ENCODE measurements at regions not wholly inside any gene's neighbourhood (a gene's known extent, or its start where the extent isn't known, plus 50 kb on each side); places are given as distances from the start of the nearest gene placed in this dataset.

- H3K79me1 ChIP-seq (ENCODE audit: insufficient read depth, low read depth, low read length, poor library complexity, severe bottlenecking) = no peaks in the 10 kb centered on the region
- no peak overlapping the region for H4K91ac ChIP-seq (ENCODE audit: insufficient read length, low read depth, low read length)
- H3K4me2 ChIP-seq (ENCODE audit: insufficient read depth, insufficient read length, low read length) = no peak overlapping the region
- no peak overlapping the region for H2AFZ ChIP-seq (ENCODE audit: low read length)
- H3K18ac ChIP-seq (ENCODE audit: insufficient read length, low read depth, low read length) = no peak overlapping the region
- H2BK5ac ChIP-seq (ENCODE audit: insufficient read length, low read length) = no peak overlapping the region
- H2AK5ac ChIP-seq (ENCODE audit: insufficient read length, low read length) = no peak overlapping the region
- TF ChIP-seq, protein P1, sequence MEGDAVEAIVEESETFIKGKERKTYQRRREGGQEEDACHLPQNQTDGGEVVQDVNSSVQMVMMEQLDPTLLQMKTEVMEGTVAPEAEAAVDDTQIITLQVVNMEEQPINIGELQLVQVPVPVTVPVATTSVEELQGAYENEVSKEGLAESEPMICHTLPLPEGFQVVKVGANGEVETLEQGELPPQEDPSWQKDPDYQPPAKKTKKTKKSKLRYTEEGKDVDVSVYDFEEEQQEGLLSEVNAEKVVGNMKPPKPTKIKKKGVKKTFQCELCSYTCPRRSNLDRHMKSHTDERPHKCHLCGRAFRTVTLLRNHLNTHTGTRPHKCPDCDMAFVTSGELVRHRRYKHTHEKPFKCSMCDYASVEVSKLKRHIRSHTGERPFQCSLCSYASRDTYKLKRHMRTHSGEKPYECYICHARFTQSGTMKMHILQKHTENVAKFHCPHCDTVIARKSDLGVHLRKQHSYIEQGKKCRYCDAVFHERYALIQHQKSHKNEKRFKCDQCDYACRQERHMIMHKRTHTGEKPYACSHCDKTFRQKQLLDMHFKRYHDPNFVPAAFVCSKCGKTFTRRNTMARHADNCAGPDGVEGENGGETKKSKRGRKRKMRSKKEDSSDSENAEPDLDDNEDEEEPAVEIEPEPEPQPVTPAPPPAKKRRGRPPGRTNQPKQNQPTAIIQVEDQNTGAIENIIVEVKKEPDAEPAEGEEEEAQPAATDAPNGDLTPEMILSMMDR (conservative IDR thresholded peaks at IDR 0.05) = no peak
- H4K20me1 ChIP-seq (ENCODE audit: control insufficient read depth, insufficient read depth, insufficient read length) = no peaks in the 10 kb centered on the region
- Mint-ChIP-seq H3K4me1 (peaks cover 0 to 2% of the 10 kb centered on the region in 2 experiments; a peak in 2 of 4 replicates), H3K4me3 (no peak overlapping the region), H3K27me3 (ENCODE audit: low read depth) (no peaks in the 10 kb centered on the region), H3K9me3 (no peaks in the 10 kb centered on the region), H3K27ac (no peak overlapping the region), H3K36me3 (ENCODE audit: insufficient read depth in 1 of 3, low read depth in 3 of 3) (no peaks in the 10 kb centered on the region)
- no peak for DNase-seq
- H3K9me3 ChIP-seq (ENCODE audit: control insufficient read depth, low read depth, low read length) = no peaks in the 10 kb centered on the region
- H2BK20ac ChIP-seq (ENCODE audit: low read depth, low read length, poor library complexity, severe bottlenecking) = no peak overlapping the region
- no peaks in the 10 kb centered on the region for H3K4me1 ChIP-seq (ENCODE audit: insufficient read depth, low read length)
- no peak overlapping the region for H4K8ac ChIP-seq (replicated peaks; ENCODE audit: insufficient read length, low read depth, low read length)
- H4K5ac ChIP-seq (ENCODE audit: insufficient read length, low read depth, low read length) = no peak overlapping the region
- no peak overlapping the region for H2BK12ac ChIP-seq (ENCODE audit: insufficient read length, low read depth, low read length)
- H3K4ac ChIP-seq (ENCODE audit: low read depth, low read length) = no peak overlapping the region
- H3K56ac ChIP-seq (ENCODE audit: insufficient read length, low read depth, low read length) = no peak overlapping the region
- no peak overlapping the region for H3K23ac ChIP-seq (ENCODE audit: insufficient read length, low read depth, low read length)
- H3T11ph ChIP-seq (ENCODE audit: low read length) = no peak overlapping the region
- H3K9ac ChIP-seq (ENCODE audit: extremely low read depth, insufficient read length, low read length) = no peak overlapping the region
- H2BK15ac ChIP-seq (ENCODE audit: low read depth, low read length) = no peak overlapping the region
- no peak overlapping the region for H3K27ac ChIP-seq (ENCODE audit: insufficient read length, low read depth, low read length)
- no peak overlapping the region for H2BK120ac ChIP-seq (ENCODE audit: low read depth, low read length, poor library complexity, severe bottlenecking)
- no peaks in the 10 kb centered on the region; the same call in 1 of the 2 replicates for H3K27me3 ChIP-seq (ENCODE audit: insufficient read depth, low read length)
- no CpG with 5 or more reads among the region's 4 CpGs for WGBS (ENCODE audit: extremely low coverage, insufficient read length, low lambda C conversion rate)
- no peak overlapping the region for H3K14ac ChIP-seq (ENCODE audit: insufficient read depth, low read length)
- no peaks in the 10 kb centered on the region for H3K23me2 ChIP-seq (ENCODE audit: insufficient read length, low read depth, low read length, poor library complexity, severe bottlenecking)
- no peaks in the 10 kb centered on the region for H3K79me2 ChIP-seq (ENCODE audit: insufficient read depth, low read length)
Observed at GRCh38 chr1:115467196-115467595, 129.1 kb upstream of the NGF start.

Measured in H9 (cell line).